ENCODE measurements at regions not wholly inside any gene's neighbourhood (a gene's known extent, or its start where the extent isn't known, plus 50 kb on each side); places are given as distances from the start of the nearest gene placed in this dataset.

DNA sequence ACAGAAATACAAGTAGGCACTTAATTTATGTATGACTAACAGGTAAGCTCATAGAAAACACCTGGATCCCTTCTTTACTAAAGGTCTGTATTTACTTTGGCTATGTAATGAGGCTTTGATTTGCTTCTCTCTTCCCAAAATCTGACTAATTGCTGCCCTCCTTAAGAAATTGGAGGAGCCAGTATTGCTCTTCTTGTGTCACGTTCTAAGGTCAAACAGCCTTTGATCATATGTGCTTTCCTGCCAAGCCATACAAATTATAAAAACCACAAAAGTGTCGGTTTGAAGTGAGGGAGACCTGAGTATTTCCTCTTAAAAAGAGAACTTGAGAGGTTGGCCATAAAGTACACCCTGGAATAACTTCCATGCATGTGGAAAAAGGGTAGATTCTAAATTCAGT is 112.1 kb upstream of the MB21D2 start:
- TF ChIP-seq TOE1 (IDR thresholded peaks at IDR 0.05; ENCODE audit: borderline replicate concordance) (no peak), TOE1 (CRISPR knock-in tag; IDR thresholded peaks at IDR 0.05; ENCODE audit: borderline replicate concordance, low read depth) (no peak), FOSL1 (tag; conservative IDR thresholded peaks at IDR 0.05) (no peak), SETDB1 (IDR thresholded peaks at IDR 0.05; ENCODE audit: low read length) (no peak)
- TF ChIP-seq, protein P1, sequence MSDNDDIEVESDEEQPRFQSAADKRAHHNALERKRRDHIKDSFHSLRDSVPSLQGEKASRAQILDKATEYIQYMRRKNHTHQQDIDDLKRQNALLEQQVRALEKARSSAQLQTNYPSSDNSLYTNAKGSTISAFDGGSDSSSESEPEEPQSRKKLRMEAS (CRISPR knock-in tag; IDR thresholded peaks at IDR 0.05) = no peak
